Right lung (tissue), 2 donors: ENCODE measurements at regions not wholly inside any gene's neighbourhood (a gene's known extent, or its start where the extent isn't known, plus 50 kb on each side); places are given as distances from the start of the nearest gene placed in this dataset.

ENCODE experiments used
- DNase-seq, 2 donors: peaks; one replicate each; pipeline ENCODE4 v3.0.0-alpha.2; 2013

DNA sequence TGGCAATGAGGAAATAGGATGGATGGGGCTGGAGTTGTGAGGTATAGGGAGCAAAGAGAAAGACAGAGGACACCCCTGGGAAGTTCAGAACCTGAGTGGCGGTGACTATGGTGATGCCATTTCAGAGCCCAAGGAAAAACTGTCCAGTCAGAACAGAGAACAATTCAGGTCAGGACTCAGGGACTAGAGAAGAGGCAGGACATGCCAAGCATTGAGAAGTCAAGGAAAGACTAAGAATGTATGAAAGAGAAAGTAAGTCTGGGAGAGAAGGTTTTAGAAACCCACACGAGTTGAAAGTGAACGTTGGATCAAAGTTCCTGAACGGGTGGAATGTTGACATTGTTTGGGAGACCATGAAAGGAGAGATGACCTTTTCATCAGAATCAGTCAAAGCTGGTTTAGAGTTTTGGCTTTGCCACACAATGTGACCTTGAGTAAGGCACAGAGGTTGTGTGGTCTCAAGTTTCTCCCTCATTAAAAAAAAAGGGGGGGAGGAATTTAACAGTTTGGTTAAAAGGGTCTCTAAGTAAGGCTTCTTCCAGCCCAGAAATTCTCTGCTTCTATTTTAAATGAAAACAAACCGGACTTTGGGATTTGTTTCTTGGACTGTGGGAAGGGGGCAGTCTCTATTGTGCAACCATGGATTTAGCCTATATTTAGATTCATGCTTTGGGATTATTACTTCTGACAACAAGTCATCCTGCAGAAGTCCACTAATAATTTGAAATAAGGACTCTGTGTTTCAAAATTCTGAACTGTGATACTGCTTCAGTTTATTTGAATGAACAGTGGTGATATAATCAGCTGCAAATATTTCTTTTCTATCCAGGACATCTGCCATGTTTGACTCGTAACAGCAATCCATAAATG lies 315.9 kb upstream of the TBL1XR1 start:
- no peak for DNase-seq

DNA sequence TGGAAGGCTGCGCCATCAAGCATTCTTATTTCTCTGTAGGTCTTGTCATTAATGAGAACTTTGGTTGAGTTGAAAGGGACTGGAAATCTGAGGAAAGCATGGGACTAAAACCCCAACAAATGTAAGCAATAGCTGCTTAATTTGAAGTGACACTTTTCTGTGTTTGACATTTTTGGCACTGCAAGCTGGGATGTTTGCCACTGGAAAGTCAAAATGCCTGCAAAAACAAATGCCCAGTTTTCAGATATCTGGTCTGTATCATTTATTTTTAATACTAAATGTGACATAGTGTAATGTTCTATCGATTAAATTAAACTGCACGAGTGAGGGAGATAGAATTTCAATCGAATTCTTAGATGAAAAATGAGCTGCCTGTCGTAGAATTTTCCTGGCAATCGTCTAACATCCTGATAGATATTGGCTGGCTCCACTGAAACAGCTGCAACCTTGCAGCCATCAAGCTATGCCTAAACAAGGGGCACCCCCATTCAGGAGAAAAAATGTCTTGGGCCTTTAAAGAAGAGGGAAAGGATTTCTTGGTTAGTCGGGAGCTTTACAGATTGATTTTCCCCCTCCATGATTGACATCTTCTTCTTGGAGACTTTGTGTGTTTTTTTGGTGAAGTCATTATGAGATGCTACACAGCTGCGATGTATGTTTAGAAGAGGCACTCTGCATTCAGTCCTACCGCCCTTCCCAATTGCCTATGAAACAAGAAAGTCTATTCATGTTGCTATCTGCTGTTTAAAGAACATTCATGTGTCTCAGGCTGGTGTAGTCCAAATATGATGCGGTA lies 316.7 kb upstream of the TBL1XR1 start:
- peak; percentile 82 to 84 for DNase-seq

DNA sequence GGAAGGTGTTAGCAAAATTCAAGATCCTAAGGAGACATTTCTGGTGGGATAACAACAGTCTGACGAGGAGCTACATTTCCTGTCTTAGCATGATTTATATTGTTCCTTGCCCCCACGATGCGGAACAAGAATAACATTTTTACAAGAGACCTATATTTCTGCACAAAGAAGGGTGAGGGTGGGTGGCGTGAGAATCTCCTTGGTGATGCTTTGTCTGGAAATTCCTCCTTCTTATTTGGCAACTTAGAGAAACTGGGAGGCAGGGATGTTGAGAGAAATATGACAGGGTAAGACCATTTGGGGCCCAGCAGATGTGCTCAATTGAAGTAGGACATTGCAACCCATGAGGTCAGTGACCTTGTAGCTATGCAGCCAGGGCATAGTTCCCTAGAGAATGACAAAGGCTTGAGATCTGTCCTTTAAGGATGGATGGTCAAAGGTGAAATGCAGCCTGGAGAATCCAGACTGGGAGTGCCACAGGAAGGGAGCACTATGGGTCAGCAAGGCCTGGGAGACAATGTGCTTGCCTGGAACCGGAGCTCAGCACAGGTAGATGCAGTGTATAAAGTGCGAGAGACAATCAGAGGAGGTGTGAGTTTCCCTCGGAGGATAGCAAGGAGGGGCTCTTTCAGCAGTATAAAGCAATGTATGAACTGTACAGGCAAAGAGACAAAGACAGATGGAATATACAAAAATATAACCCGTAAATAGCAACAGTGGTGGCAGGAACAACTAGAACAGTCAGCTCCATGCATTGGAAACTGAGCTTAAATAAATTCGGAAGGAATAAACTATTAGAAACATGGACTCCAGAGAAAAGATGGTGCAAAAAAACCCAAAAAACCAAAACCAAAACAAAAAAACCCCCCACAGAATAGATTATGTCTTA lies 317.6 kb upstream of the TBL1XR1 start:
- no peak for DNase-seq

DNA sequence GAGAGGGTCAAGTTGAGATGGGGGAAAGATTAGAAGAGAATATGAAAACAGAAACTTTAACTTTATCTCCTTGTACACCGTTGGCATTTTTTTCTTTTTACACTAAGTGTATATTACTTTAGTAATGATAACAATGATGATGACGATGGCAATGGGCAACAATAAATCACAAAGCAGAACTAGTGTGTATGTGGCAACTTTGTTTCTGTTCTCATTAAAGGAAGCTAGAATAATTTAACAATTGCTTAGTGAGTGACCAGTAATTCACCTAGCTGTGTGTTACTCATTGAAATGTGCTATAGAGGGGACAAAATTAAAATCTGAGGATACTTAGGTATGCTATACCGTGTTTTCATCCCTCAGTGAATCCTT lies 318.5 kb upstream of the TBL1XR1 start:
- DNase-seq = no peak

DNA sequence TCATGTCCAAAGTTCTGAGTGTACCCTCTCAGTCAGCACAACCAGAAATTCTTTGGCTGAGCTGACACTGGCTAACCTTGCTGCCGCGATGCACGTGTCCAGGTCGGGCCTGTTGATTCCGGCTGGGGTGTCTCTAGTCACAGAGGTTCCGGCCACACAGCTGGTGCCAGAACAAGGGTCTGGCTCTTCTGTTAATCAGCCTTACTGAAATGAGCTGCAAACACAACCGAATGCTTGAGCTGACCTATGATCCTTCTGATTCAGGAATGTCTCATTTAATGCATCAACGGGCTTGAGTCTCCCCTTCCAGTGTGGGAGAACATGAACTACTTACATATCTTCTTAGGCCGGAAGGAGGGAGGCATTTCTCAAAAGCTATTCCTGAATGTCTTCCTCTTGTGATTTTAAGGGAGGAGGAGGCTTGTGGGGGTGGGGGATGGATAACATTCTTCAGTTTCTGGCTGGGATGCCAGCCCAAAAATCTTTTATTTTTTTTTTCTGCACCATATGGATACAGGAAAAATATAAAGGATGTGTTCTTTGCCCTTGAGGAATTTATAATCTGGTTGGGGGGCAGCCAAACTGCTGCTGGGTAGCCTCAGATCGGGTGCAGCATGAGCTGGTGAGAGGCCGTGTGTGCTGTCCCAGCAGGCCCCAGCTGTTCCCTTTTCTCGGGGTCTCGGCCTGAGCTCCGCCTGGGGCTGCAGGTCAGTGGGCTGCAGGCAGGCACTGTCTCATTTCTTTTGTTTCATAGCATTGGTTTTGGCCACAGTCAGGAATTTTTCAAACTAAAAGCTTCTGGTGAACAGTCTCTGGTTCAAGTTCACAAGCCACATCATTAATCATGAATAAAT lies 319.1 kb upstream of the TBL1XR1 start:
- DNase-seq = peak; percentile 92 to 93

- no peak for DNase-seq
These were observed 320.6 kb upstream of the TBL1XR1 start for GRCh38 chr3:177517906-177518305.

DNA sequence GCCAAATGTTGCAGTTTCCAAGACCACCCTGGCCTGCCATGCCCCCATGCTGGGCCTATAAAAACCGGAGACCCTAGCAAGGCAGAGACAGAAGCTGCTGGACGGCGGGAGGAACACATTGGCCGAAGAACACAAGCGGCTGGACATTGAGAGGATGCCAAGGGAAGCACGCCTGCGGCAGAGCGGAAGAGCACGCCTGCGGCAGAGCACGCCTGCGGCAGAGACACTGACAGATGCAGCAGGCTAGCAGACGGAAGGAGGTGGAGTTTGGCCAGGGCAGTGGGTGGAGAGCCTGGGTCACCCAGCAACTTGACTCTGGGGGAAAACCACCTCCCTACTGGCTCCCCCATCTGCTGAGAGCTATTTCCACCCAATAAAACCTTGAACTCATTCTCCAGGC lies 322.3 kb upstream of the TBL1XR1 start:
- no peak for DNase-seq

GRCh38 chr3:177521305-177521704 lies 324.0 kb upstream of the TBL1XR1 start:
- DNase-seq = peak in 1 of 2 donors; percentile 53

GRCh38 chr3:177522051-177522450 lies 324.8 kb upstream of the TBL1XR1 start:
- DNase-seq = no peak

DNA sequence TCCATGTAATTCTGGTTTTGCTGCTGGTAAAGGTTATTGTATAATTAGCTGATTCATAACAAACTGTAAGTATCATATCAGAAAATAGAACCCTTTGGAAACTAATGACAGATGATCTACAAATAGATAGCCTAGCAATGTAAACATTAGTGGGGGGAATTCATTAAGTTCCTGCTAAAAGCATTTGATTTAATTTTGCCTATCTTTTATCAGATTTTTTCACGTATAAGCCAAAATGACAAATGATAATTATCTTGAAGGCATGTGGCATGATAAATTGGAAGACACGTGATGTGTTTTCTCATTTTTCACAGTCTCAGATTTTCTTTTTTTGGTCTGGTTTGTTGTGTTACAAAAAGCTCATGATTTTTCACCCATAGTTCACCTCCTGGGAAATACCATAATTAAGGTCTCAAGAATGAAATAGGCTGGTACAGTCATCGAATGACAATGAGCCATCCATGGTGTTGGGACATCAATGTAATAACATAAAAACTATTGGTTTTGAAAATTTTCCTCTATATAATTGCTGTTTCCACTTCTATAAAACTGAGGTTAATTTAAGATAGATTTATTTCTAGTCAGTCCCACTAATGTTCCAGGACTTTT lies 325.9 kb upstream of the TBL1XR1 start:
- DNase-seq = no peak

DNA sequence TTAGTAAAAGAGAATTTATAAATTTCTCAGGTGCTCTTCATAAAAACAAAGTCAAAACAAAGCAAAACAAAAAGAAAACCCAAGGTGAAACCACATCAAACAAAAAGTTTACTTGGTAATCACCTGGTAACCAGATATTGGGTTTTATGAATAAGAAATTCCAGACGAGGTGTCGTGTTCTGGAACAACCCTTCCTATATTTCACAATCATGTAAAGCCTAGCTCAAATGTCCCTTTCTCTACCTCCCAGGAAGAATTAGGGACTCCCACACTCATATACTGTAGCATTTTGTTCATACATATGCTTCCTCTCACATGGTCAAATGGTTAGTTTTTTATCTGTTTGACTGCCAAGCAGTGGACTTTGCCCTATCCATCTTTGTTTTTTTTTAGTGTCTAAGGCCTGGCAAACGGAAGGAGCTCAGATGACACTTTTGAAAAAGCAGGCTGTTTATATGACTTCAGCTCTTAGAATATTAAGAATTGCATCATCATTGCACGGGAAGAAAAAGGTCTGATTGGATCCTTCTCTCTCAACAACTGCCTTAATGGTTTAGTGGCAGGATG lies 326.7 kb upstream of the TBL1XR1 start:
- DNase-seq = peak in 1 of 2 donors; percentile 35

GRCh38 chr3:177524742-177525141 lies 327.5 kb upstream of the TBL1XR1 start:
- no peak for DNase-seq

DNA sequence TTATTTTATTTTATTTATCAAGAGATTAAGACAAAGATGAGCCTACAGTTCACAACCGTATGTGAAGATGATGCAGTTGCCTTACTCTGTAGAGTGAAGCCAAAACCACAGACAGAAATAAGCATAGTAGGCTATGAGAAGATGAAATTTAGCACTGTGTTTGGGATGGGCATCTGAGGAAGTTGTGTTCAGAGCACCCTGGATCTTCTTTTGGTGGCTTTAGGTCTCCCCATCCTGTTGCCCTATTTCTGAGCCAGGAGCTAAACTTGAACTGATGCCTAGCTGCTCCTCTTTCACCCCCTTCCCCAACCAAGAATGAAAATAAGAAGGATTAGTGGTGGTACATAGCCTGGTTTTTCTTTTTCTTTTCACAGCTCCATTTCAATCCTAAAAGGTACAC lies 328.1 kb upstream of the TBL1XR1 start:
- no peak for DNase-seq

DNA sequence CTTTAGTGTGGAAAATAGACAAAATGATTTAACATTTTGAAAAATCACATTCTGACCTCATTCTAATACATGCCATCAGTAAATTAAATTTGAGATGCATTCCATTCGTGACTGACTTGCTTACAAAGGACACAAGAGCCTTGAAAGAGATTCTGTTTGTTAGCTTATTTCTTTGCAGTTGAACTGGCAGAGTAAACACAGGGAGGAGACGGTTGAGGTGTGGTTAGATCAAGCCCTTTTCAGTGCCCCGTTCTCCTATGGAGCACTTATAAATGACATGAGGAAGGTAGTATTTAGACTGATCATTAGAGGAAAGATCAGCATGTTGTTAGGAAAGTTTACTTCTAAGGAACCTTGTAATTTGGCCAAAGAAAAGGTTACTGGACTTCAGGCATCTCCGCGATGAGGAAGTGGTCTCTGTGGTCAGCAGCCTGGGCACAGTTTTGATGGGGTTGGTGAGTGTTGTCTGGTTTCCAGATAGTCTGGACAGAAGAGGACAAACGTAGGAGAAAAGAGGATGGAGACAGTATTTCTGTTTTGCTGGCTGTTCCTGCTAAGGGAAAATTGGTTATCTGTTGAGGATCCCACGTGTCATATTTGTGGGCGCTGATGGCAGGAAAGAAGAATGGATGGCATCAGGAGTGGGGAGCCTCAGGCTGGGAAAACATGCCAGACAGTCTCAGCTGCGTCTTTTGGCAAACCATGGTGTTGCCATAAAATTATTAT lies 328.9 kb upstream of the TBL1XR1 start:
- no peak for DNase-seq

DNA sequence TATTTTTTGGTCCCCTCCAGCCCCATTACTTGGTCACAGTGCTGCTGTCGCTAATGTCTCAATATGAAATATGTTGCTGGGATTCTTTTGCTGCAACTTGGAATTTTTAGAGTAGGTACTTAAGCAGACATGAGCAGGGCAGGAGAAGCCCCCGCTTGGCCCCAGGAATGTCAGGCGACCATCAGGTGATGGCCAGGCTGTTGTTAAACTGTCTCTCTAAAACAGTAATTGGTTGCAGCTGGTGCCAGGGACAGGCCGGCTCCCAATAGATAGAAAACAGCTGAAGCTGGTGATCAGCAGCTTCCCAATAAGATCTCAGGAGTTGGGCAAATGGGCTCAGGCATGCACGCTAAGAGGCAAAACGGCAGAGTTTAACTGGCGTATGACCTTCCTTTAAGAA lies 329.9 kb upstream of the TBL1XR1 start:
- DNase-seq = no peak

DNA sequence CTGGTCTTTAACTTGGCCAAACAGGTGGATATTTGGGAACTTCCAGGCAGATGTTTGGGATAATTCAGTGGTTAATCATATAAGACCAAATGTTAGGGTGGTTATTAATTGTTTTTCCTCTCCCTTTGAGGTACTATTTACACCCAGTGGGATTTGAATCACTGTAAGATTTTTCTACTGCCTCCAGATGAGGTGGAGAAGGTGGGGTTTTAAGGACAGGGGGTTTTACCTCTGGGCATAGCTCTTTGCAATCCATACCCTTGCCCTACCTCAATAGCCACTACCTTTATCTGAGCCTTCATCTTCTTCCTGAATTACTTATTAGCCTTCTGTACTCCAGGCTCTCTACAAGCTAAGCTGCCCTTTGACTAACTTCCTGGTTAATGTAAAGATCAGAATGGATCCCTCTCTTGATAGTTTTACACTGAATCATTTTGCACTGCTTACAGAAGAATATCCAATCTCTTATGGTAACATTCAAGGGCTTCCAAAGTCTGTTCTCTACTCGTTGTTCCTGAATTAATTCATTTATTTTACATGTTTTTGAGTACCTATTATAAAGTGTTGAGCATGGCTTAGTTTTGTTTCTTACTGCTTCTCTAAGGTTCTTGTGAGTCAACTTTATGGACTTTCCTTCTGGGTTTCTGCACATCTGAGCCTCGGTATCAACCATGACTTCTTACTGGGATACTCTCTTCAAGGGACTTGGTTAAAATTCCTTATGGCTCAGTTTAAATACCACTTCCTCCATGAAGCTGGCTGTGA lies 331.2 kb upstream of the TBL1XR1 start:
- no peak for DNase-seq

GRCh38 chr3:177529071-177529550 lies 331.8 kb upstream of the TBL1XR1 start:
- DNase-seq = no peak

DNA sequence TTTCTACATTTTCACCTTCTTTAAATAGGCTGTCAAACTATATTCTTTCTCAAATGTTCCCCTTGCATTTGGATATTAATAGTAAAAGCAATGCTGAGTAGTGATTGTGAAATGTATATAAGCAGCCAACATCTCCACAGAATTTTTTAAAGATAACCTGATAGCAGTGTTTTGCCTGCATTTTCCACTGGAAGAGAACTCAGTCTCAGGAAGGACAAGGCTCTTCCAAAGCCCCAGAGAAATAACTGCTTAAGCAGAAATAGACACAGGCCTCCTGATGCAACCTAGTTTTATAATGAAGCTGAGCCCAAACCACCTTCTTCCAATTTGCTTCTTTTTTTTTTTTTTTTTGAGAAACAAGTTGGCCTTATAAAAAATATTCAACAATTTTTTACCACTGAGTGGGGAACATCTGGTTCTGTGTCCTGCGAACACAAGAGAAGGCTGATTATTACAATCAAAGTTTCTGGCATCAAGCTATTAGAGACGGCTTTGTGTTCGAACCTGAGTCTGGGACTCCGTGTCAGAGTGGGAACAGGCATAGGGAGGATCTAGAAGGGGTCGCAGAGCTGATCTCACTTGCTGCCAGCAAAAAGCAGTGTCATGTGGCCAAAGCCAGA lies 332.5 kb upstream of the TBL1XR1 start:
- peak in 1 of 2 donors; percentile 35 for DNase-seq
